Amniotic stem cell (primary cell): ENCODE measurements at regions not wholly inside any gene's neighbourhood (a gene's known extent, or its start where the extent isn't known, plus 50 kb on each side); places are given as distances from the start of the nearest gene placed in this dataset.
"Not testable (repeated sequence)": the region's sequence is repeated elsewhere in the genome, so short reads cannot be mapped to it uniquely, and the experiment has no call there.

ENCODE experiments used
- DNase-seq: peaks from one replicate; lab custom pipeline; 2025; lab: John Stamatoyannopoulos, UW

DNA sequence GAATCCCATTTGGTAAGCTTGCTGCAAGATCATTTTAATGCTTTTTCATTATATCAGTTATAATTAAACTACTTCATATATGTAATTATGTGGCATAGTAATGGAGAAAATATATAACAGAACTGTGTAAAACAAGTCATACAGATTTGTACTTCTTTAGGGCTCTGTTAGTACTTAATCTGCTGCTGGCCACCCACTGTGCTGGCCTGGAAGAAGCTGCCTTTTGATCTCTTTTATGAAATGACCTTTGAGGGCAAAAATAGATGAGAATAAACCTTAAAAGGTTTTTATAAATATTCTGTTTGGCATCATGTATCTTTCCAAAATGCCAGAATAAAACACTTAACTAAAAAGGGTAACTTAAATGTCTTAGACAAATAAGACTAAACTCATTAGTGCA lies 262.9 kb downstream of the ZIC1 start:
- no peak for DNase-seq

DNA sequence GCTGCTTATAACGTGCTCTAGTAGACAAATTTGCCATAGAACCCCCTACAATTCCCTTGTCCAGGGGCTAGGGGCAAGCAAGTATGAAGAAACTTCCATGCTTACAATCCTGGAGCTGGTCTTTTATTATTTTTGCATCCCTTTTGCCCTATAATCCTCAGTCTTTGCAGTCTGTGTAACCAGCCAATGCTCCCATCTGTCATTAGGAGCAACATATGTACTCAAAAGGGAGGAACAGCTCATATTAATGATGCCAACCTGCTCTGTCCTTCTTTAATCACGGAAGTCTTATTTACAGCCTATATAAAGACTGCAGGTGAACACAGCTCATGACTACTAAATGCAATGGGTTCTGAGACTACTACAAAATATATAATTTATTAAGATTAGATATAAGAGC lies 263.3 kb downstream of the ZIC1 start:
- no peak for DNase-seq

DNA sequence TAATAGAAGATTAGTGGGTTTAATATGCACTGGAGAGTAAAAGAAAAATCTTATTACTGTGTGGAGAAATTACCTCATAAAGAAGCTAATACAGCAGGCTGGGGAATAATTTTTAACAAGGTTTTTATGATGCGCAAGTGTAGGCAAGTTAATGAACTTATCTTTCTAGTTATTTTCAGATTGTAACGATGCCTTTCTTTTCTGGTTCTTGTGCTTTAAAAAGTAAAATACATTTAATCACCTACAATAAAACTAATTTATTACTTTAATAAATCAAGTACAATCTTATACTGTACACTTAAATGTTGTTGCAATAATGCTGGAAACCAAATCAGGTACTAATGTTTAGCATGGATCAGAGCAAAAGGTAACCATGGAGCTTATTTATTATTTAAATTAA lies 266.6 kb downstream of the ZIC1 start:
- no peak for DNase-seq

DNA sequence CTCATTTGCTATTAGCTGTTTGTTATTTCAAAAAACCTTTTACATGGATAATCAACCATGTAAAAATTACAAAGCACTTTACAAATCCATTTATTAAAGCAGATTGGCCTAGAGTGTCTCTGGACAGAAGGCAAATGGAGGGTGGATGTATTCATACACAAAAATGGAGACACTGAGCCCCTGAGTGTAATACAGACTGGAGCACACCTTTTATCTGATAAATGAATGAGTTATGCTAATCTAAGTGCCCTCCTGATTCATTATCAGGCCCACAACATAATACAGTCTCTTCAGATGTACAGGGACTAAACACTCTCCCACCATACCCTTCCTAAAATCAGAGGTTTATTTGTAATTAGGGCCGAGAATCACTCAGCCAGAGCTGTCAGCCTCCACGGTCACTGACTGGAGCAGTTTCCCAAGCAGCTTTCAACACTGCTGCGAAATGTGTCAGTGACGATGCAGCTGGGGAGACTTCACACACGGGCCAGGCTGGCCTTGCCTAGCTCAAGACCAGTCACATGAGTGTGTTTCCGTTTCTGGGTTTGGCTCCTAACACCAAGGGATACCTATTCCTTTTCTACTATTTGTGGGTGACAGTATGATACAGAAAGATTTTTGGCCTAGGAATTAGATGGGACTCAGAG lies 271.8 kb downstream of the ZIC1 start:
- no peak for DNase-seq

DNA sequence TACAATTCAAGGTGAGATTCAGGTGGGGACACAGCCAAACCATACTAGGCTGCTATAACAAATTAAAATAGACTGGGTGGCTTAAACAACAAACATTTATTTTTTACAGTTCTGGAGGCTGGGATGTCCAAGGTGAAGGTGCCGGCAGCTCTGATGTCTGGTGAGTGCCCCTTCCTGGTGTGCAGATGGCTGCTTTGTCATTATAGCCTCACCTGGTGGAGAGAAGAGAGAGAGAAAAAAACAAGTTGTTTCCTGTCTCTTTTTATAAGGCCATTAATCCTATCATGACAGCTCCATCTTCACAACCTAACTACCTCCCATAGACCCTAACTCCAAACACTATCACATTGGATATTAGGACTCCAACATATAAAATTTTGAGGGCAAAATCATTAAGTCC lies 279.7 kb downstream of the ZIC1 start:
- no peak for DNase-seq

DNA sequence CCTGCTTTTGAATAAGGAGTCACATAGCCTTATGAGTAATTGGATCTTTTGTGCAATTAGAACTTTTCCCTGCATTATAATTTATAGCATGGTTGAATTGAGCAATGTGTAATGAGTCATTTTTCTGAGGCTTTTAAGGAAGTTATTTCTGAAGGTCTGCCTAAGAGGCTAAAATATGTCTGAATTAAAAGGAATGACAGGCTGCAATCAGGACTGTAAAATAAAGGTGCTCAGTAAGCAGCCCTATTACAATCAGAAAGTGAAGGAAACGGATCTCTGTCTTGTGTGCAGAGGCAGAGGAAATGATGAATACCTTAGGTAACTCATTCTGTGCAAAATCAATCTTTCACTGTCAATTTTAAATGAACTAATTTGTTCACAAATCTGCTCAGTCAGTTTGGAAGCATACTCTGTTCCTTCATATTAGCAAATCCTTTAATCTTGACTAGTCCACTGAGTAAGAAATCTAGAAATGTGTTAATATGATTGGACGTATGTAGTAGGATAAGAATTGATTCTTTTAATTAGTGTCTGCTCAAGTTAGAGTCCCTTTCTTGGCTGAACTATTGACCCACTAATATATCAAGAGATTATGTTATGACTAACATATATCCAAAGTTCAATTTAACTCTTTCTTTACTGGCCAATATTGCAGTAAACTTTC lies 290.1 kb downstream of the ZIC1 start:
- peak; percentile 14 for DNase-seq

DNA sequence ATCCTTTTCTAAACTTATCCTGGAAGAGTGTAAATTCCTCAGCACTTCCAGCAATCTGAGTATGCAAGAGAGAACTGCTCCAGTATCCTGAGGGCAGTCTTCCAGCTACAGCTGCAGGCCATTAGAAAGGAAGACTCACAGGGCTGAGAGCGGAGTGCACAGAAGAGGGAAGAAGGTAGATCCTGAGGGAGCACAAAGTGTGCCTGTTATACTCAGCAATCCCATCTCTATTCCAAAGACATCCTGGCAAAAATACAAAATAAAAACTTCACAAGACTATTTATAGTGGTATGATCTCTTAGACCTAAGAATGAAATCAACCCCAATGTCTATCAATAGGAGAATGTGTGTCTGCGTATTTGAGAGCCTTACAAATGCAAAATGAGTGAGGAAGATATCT lies 292.0 kb downstream of the ZIC1 start:
- DNase-seq, result no peak

DNA sequence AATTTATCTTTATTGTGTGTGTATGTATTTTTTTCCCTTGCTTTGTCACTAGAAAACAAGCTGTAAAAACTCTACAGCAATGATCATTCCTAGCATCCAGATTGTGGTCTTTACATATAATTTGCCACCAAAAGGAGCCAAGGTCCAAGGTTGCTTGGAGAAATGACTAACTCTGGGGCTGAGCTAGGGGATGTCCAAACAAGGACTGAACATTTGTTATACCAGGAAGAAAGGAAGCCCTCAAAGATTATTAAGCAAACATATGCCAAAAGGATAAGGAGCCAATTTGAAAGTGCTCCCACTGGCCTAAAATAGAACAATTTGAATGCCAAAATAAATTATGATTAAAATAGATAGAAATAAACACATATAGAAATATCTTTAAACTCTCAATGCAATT lies 293.3 kb downstream of the ZIC1 start:
- no peak for DNase-seq

DNA sequence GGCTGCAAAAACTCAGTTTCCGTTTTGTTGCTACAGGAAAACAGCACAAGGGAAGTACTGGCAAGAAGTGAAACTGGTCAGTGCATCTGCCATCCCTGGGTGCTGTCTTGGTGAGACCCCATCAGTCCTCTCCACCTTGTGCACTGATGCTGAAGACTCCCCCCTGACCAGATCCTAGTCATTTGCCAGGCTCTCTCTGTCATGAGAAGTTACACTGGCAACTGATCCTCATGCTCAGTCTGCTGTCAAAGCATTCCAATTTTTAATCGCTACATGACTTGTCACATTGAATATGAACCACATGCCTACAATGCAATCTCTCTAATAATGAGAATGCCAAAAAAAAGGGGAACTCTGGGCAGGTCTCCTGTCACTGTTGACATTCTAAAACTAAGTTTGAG lies 296.5 kb downstream of the ZIC1 start:
- no peak for DNase-seq

DNA sequence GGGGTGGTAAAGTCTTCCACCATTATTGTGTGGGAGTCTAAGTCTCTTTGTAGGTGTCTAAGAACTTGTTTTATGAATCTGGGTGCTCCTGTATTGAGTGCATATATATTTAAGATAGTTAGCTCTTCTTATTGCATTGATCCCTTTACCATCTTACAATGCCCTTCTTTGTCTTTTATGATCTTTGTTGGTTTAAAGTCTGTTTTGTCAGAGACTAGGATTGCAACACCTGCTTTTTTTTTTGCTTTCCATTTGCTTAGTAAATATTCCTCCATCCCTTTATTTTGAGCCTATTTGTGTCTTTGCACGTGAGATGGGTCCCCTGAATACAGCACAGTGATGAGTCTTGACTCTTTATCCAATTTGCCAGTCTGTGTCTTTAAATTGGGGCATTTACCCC lies 301.6 kb downstream of the ZIC1 start:
- not testable (repeated sequence) for DNase-seq

DNA sequence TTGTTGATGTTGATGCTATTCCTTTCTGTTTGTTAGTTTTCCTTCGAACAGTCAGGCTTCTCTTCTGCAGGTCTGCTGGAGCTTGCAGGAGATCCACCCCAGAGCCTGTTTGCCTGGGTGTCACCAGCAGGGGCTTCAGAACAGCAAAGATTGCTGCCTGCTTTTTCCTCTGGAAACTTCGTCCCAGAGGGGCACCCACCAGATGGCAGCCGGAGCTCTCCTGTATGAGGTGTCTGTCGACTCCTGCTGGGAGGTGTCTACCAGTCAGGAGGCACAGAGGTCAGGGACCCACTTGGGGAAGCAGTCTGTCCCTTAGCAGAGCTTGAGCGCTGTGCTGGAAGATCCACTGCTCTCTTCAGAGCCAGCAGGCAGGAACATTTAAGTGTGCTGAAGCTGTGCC lies 303.2 kb downstream of the ZIC1 start:
- DNase-seq, result no peak

DNA sequence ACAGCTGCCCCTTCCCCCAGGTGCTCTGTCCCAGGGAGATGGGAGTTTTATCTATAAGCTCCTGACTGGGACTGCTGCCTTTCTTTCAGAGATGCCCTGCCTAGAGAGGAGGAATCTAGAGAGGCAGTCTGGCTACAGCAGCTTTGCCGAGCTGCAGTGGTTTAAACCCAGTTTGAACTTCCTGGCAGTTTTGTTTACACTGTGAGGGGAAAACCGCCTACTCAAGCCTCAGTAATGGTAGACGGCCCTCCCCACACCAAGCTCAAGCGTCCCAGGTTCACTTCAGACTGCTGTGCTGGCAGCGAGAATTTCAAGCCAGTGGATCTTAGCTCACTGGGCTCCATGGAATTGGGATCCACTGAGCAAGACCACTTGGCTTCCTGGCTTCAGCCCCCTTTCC lies 303.6 kb downstream of the ZIC1 start:
- DNase-seq, result not testable (repeated sequence)

DNA sequence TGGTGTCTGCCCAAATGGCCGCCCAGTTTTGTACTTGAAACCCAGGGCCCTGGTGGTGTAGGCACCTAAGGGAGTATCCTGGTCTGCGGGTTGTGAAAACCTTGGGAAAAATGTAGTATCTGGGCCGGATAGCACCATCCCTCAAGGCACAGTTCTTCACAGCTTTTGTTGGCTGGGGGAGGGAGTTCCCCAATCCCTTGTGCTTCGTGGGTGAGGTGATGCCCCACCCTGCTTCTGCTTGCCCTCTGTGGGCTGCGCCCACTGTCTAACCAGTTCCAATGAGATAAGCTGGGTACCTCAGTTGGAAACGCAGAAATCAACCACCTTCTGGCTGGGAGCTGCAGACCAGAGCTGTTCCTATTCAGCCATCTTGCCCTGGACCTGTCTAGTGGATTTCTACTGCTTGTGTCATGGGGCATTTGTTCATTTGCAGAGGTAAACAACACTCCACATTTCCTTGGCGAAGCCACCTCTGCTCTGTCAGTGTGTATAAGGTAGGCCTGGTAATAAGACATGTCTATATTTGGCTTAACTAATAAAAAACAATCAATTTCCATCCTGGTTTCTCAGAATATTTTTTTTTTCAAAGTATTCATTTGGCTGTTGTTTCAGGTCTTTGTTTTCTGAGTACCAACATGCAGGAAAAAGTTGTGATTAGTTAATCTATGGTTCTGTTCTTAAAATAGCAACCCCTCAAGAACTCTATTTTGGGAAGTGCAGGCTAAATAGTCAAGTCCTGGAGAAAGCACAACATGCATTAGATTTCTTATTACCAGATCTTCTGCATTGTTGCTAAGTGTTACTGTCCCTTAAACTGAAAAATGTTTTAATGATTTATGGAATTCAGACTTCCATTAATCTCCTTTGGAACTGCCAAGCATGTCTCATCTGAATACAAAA lies 304.3 kb downstream of the ZIC1 start:
- no peak for DNase-seq

DNA sequence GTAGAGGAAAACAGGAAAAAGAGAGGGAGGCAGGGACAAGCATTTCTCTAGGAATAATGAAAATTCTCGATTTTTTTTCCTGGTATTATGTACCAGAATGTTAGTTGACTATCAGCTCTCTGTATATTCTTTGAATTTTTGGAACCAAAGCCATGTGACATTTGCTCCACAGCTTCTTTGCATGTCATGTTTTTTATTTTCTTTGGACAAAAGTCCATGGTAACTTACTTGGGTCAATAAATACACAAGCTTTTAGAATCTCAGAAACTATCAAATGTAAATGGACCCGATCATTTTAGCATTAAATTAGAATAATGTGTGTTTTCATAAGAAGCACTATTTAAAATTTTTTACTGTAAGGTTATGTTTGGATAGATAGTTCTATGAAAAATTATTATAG lies 320.5 kb downstream of the ZIC1 start:
- DNase-seq, result no peak

DNA sequence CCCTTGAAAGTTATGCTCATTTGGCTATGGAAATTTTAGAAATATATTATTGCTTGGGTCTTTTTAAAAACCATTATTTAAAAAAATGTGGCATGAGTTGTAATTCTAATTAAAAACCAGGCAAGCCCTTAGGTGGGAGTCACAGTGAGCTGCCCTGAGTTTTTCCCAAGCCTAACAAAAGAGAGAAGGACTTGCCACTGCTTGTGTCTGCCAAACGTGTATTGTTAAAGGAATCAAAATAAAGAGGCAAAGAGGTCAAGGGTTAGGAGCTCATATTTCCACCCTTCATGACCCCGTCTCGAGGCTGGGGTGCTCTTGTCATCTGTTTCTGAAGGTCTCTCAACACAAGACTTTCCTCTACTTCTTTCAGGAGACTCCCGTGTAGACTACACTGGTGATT lies 321.1 kb downstream of the ZIC1 start:
- DNase-seq, result no peak

DNA sequence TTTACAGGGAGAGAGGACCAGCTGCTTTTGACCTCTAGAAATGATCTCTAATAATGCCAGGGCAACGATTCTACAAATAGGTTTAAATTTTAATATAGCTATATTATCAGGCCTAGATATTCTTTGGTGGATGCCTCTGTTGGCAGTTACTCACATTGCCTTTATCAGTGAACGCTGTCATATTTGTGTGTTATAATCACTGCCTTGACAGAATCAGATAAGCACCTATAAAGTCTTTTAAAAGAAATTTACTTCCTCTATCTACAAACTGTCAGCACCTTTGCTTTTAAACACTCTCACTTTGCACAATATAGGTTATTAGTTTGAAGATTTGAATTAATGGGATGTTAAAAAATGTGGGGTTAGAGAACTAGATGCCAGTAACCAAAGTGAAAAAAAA lies 324.1 kb downstream of the ZIC1 start:
- no peak for DNase-seq

DNA sequence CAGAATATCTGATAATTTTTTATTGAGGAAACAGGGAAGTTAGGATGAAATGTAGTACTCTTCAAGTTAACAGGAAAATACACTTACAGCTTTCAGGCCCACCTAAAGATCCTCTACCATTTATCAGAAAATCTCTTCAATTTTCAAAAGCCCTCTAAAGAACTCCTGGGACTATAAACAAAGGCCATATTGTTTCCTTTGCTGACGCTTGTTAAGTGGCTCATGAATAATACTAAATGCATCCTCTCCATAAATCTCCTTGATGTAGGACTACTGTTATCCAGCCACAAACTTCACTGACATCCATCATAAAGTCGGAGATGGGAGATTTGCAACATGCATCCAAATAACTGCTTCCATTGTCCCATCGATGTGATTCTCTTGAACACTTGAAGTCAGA lies 326.5 kb downstream of the ZIC1 start:
- no peak for DNase-seq

DNA sequence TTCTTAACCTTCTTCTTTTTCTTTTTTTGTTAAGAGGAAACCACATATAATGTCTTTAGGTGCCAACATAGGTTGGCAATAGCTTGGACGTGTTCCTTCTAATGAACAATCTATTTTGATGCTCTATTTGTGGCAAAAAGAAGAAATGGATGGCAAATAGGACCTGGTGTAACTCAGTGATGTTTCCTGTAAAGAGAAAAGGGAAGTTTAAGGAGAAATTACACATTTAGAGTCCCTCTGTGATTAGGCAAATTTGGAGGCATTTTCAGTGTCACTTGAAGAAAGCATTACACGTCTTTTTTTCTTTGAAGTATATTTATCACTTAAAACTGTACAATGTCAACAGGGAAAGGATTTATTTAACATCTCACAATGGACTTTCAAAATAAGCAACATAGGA lies 327.1 kb downstream of the ZIC1 start:
- DNase-seq, result no peak

DNA sequence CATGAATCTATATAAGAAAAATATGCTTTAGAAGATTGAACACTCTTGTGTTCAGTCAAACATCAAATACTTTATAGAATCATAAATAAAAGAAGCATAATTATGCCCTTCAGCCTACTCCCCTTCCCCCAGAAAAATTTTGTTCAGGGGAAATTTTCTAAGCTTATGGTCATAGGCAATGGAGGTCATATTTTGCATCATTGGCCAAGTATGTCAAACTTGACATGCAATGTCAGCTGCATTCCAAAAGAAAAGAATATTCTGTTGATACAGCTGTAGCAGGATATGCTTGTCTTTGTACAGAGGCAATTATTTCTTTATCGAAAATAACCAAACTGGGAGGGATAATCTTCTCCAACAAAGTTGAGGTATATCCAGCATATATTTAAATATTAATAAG lies 328.2 kb downstream of the ZIC1 start:
- DNase-seq, result no peak

DNA sequence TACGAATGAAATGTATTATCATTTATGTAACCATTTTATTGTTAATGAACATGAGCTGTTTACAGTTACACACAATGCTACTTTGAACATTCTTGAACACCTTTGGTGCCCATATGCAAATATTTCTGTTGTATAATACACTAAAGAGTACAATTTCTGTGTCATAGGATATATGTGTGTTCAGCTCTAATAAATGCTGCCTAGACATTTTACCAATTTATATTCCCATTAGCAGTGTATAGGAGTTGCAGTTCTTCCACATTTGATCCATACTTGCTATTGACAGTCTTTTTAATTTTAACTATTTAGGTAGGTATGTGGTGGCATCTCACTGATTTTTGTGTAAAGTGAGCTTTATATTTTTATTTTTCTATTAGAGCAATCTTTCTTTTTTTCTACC lies 331.8 kb downstream of the ZIC1 start:
- DNase-seq, result no peak

DNA sequence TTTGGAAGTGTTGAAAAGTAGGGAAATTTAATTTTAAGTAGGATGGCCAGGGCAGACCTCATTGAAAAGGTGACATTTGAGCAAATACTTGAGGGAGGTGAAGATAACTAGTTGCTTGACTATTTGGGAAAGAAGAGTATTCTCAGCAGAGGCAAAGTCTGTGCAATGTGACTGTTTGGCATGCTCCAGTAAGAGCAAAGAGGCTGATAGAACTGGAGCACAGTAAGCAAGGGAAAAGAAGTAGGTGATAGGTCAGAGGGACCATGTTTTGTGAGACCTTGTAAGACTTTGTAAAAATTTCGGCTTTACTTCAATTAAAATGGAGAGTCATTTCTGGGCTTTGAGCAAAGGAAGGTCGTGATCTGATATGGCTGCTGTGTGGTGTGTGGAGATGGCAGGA lies 335.8 kb downstream of the ZIC1 start:
- no peak for DNase-seq

DNA sequence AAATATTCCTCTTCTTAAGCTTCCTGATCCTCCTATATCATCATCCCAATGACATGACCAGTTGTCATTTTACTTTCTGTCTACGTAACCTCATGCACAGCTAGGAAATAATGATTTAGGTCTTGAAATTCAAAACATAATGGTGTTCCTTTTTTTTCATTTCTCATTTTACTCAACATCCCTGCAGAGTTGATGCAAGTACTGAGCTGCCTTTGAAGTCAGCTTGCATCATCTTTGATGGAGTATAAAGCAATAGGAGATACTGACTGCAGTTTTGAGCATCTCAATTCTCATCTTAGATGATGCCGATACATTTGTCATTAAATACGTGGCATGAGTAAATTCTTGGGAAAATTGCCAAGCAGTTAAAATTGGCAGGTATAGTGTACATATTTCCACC lies 346.1 kb downstream of the ZIC1 start:
- no peak for DNase-seq

DNA sequence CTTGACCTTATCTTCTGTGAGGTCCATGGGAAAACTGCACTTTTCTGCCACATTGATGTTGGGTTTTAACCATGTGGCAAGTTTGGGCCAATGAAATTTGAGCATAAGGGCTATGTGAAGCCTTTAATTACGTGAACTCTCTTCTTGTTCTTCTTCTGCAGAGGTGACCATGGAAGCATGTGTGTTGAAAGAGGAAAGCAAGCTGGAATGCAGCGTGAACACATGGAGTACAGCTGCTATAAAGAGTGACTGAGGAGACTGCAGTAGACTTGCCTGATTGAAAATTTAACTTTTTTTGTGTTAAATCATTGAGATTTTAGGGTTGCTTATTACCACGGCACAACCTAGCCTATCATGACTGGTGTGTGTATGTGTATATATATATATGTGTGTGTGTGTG lies 347.3 kb downstream of the ZIC1 start:
- DNase-seq, result no peak
